ENCODE measurements at regions not wholly inside any gene's neighbourhood (a gene's known extent, or its start where the extent isn't known, plus 50 kb on each side); places are given as distances from the start of the nearest gene placed in this dataset.
A peak's percentile ranks its signal among the peaks of the same experiment; 100 is the strongest.

- TF ChIP-seq POLR2AphosphoS5 (IDR thresholded peaks at IDR 0.05; ENCODE audit: low read depth, low read length) (no peak), REST (IDR thresholded peaks at IDR 0.05; ENCODE audit: insufficient read depth in 1 of 2, low read depth in 2 of 2, low read length in 2 of 2) (no peak), TAF1 (IDR thresholded peaks at IDR 0.05; ENCODE audit: borderline replicate concordance, insufficient read depth, low read length) (no peak), FOXP2 (optimal IDR thresholded peaks at IDR 0.05; ENCODE audit: borderline replicate concordance, extremely low read depth, extremely low read length, insufficient read depth) (no peak), SIN3A (IDR thresholded peaks at IDR 0.05; ENCODE audit: borderline replicate concordance, insufficient read depth, low read length) (no peak)
Measured at GRCh38 chr22:20645954-20646353, 128.0 kb upstream of the SERPIND1 start.

- TF ChIP-seq POLR2AphosphoS5 (IDR thresholded peaks at IDR 0.05; ENCODE audit: low read depth, low read length), result no peak
- no peak for TF ChIP-seq TAF1 (IDR thresholded peaks at IDR 0.05; ENCODE audit: borderline replicate concordance, insufficient read depth, low read length)
- no peak for TF ChIP-seq SIN3A (IDR thresholded peaks at IDR 0.05; ENCODE audit: borderline replicate concordance, insufficient read depth, low read length)
- TF ChIP-seq REST (IDR thresholded peaks at IDR 0.05; ENCODE audit: insufficient read depth in 1 of 2, low read depth in 2 of 2, low read length in 2 of 2), result 0 out of 4 replicates have a peak, but pooled peaks of 1 of the 2 experiments have one; percentile 45
- TF ChIP-seq FOXP2 (optimal IDR thresholded peaks at IDR 0.05; ENCODE audit: borderline replicate concordance, extremely low read depth, extremely low read length, insufficient read depth), result no peak
Measured at GRCh38 chr22:20646415-20646814, 127.5 kb upstream of the SERPIND1 start.

DNA sequence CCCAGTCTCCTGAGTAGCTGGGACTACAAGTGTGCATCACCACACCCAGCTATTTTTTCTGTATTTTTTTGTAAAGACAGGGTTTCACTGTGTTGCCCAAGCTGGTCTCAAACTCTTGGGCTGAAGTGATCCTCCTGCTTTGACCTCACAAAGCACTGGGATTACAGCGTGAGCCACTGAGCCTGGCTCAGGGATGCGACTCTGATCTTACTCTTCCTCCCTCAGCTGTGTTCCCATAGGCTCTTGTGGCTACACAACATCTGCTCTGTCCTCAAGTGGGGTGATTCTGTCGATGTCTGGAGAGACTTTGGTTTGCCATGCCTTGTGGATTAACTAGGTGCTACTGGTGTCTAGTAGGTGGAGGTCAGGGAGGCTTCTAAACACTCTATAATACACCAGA is 127.0 kb upstream of the SERPIND1 start:
- TF ChIP-seq REST (IDR thresholded peaks at IDR 0.05; ENCODE audit: insufficient read depth in 1 of 2, low read depth in 2 of 2, low read length in 2 of 2), result no peak
- no peak for TF ChIP-seq POLR2AphosphoS5 (IDR thresholded peaks at IDR 0.05; ENCODE audit: low read depth, low read length)
- no peak for TF ChIP-seq FOXP2 (optimal IDR thresholded peaks at IDR 0.05; ENCODE audit: borderline replicate concordance, extremely low read depth, extremely low read length, insufficient read depth)
- TF ChIP-seq TAF1 (IDR thresholded peaks at IDR 0.05; ENCODE audit: borderline replicate concordance, insufficient read depth, low read length), result no peak
- TF ChIP-seq SIN3A (IDR thresholded peaks at IDR 0.05; ENCODE audit: borderline replicate concordance, insufficient read depth, low read length), result no peak

GRCh38 chr22:20647586-20648305 is 126.2 kb upstream of the SERPIND1 start:
- TF ChIP-seq TAF1 (IDR thresholded peaks at IDR 0.05; ENCODE audit: borderline replicate concordance, insufficient read depth, low read length) (no peak), REST (IDR thresholded peaks at IDR 0.05; ENCODE audit: insufficient read depth in 1 of 2, low read depth in 2 of 2, low read length in 2 of 2) (no peak), FOXP2 (optimal IDR thresholded peaks at IDR 0.05; ENCODE audit: borderline replicate concordance, extremely low read depth, extremely low read length, insufficient read depth) (no peak), POLR2AphosphoS5 (IDR thresholded peaks at IDR 0.05; ENCODE audit: low read depth, low read length) (no peak), SIN3A (IDR thresholded peaks at IDR 0.05; ENCODE audit: borderline replicate concordance, insufficient read depth, low read length) (no peak)

Measured in PFSK-1 (cell line).